AG09309 (cell line): ENCODE measurements at regions not wholly inside any gene's neighbourhood (a gene's known extent, or its start where the extent isn't known, plus 50 kb on each side); places are given as distances from the start of the nearest gene placed in this dataset.

Experiments
- DNase-seq: peaks from one replicate; pipeline ENCODE4 v3.0.0-alpha.2; 2010; ENCODE audit warnings: low read depth
- H3K4me3 ChIP-seq: 2 replicates; pipeline ENCODE4 v1.5.1; 2011; ENCODE audit warnings: mild to moderate bottlenecking, low read depth, low read length, moderate library complexity; ENCODE audit not compliant: control insufficient read depth
- CTCF ChIP-seq: IDR thresholded peaks from 2 replicates; pipeline ENCODE4 v1.5.1; 2011; ENCODE audit warnings: mild to moderate bottlenecking, low read depth, low read length, inconsistent platforms; ENCODE audit not compliant: insufficient read depth, control insufficient read depth; ENCODE audit errors: missing control alignments

GRCh38 chr13:81714513-81714912 lies 1373.6 kb upstream of the SPRY2 start:
- TF ChIP-seq CTCF: no peak
- H3K4me3 ChIP-seq: no peak overlapping the region
- no peak for DNase-seq

DNA sequence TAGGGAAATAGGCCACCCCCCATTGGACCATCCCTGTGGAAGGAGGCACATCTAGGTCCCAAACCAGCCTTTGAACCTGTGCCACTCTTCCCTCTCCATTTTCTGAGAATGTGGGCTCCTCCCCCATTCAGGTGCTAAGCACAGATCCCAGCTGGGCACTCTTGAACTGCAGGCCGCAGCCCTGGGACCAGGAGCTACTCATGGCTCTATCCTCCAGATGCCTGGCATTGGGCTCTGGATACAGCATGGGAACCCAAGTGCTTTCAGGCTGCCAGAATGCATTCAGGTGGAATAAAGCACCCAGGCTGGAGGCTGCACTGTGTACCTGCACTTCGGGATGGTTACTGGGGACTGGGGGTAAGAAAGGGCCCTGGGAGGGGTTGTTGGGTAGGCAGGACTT lies 1372.3 kb upstream of the SPRY2 start:
- DNase-seq: no peak
- no peak overlapping the region for H3K4me3 ChIP-seq
- TF ChIP-seq CTCF: no peak

- TF ChIP-seq CTCF: no peak
- H3K4me3 ChIP-seq: no peak overlapping the region
- no peak for DNase-seq
These were observed 1356.9 kb upstream of the SPRY2 start for GRCh38 chr13:81697826-81698225.

GRCh38 chr13:81686877-81687276 lies 1346.0 kb upstream of the SPRY2 start:
- TF ChIP-seq CTCF: no peak

DNA sequence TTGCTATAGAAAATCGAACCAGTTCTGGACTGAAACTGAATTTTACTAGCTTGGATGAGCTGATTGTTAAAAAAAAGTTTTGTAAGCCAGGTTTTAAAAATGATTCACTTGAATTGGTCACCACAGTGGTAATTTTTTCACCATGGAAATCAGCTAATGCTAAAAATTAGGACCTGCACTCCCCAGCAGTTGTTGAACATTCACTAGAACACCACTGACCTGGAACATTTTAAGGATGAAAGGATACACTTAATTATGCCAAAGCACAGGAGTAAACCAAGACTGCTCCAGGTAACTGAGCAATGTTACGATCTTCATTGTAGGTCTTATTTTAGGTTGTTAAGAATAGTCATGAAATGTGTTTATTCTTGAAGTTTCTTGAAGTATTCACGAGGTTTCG lies 1342.6 kb upstream of the SPRY2 start:
- TF ChIP-seq CTCF: no peak

More at GRCh38 chr13:81686877-81687276, 1346.0 kb upstream of the SPRY2 start:
- DNase-seq: no peak
- H3K4me3 ChIP-seq: no peak overlapping the region

DNA sequence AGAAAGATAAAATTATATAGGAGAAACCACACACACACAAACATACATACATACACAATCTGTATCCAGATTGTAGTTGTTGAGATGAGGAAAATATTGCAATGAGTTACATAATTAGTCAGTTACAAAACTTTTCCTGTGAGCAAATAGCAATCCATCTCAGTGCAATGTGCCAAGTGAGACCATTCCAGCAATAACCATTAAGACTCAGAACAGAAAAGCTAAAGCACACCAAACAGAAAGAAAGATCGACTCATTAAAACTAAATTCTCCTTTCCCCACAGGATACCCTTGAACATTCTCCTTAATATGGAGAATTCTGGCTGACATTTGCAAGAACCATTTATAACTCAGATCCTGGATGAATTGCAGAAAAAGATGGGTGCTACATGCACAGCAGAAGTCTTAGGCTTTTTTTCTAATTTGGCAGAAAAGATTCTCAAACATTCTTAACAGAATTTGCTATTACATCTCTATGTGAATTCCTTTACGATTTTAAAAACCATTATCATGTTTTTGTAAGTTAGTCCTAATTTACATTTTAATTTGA lies 1341.2 kb upstream of the SPRY2 start:
- no peak for DNase-seq
- no peak overlapping the region for H3K4me3 ChIP-seq
- no peak for TF ChIP-seq CTCF

More for the DNA sequence above, 1342.6 kb upstream of the SPRY2 start:
- DNase-seq: no peak
- H3K4me3 ChIP-seq: no peak overlapping the region

- H3K4me3 ChIP-seq: no peak overlapping the region
- TF ChIP-seq CTCF: no peak
- DNase-seq: no peak
These were observed 1336.9 kb upstream of the SPRY2 start for GRCh38 chr13:81677857-81678256.
